ENCODE measurements at regions not wholly inside any gene's neighbourhood (a gene's known extent, or its start where the extent isn't known, plus 50 kb on each side); places are given as distances from the start of the nearest gene placed in this dataset.

DNA sequence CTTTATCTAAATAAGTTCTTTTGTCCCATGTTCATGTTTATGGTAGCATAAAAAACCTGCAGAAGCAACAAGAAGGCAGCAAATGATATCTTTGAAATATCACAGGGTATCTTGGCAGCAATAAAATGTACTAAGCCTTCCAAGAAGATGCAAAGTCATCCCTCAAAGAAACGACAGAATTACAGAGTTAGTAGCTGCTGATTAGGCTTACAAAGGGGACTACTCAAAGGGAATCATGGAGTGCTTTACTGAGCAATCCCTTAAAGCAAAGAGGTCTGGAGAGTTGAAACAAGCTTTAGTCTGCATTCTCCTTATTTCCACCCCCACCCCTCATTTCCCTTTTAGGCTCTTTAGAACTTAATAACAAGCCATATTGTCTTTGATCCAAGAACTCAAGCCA lies 935.0 kb downstream of the SQOR start (continued):
- TF ChIP-seq SUZ12 (IDR thresholded peaks at IDR 0.05; ENCODE audit: low read length) (no peak), RFX5 (IDR thresholded peaks at IDR 0.05; ENCODE audit: borderline replicate concordance, low read depth, low read length) (no peak)

Measured in H1 (cell line).